ENCODE measurements at regions not wholly inside any gene's neighbourhood (a gene's known extent, or its start where the extent isn't known, plus 50 kb on each side); places are given as distances from the start of the nearest gene placed in this dataset.
"Not testable (repeated sequence)": the region's sequence is repeated elsewhere in the genome, so short reads cannot be mapped to it uniquely, and the experiment has no call there.

DNA sequence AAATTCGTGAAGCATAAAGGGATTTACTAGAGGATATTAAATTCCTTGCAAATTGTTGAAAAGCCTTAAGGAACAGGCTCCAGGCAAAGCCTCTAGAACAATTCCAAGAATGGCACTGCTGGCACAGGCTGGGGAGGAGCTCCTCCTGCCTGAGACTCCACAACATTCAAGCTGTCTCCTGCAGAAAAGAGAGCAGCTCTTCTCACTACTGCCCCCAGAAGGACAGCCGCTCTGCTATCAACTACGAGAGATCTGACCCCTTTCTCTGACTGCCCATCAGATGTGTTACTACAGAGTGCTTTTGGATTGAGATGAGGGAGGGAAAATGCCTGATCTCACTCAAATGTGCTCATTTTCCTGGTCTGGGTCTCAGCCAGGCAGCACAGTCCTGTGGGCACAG is 269.9 kb downstream of the RPIA start:
- TF ChIP-seq ESRRG (CRISPR knock-in tag; IDR thresholded peaks at IDR 0.05); RARB (CRISPR knock-in tag; IDR thresholded peaks at IDR 0.05); TOX (CRISPR knock-in tag; IDR thresholded peaks at IDR 0.05; ENCODE audit: borderline replicate concordance); ZNF565 (CRISPR knock-in tag; conservative IDR thresholded peaks at IDR 0.05; ENCODE audit: low read depth): not testable (repeated sequence)
